ENCODE measurements at regions not wholly inside any gene's neighbourhood (a gene's known extent, or its start where the extent isn't known, plus 50 kb on each side); places are given as distances from the start of the nearest gene placed in this dataset.

GRCh38 chr6:23354004-23354403 is 772.0 kb upstream of the NRSN1 start:
- no peak overlapping the region for H3K27ac ChIP-seq
- H3K36me3 ChIP-seq: no peaks in the 10 kb centered on the region
- no peaks in the 10 kb centered on the region for H3K27me3 ChIP-seq (ENCODE audit: insufficient read depth, low read depth, severe bottlenecking)
- DNase-seq: no peak
- no peaks in the 10 kb centered on the region for H3K9me3 ChIP-seq (ENCODE audit: severe bottlenecking)
- H3K4me3 ChIP-seq (ENCODE audit: low read depth, low read length): no peak overlapping the region
- no peak for TF ChIP-seq CTCF (IDR thresholded peaks at IDR 0.05; ENCODE audit: low read depth, low read length)

- Histone ChIP-seq H3K27me3 (ENCODE audit: insufficient read depth, low read depth, severe bottlenecking) (no peaks in the 10 kb centered on the region), H3K4me3 (ENCODE audit: low read depth, low read length) (no peak overlapping the region), H3K36me3 (no peaks in the 10 kb centered on the region), H3K9me3 (ENCODE audit: severe bottlenecking) (peaks cover 3% of the 10 kb centered on the region), H3K27ac (no peak overlapping the region)
- no peak for TF ChIP-seq CTCF (IDR thresholded peaks at IDR 0.05; ENCODE audit: low read depth, low read length)
- no peak for DNase-seq
These were observed 768.7 kb upstream of the NRSN1 start for GRCh38 chr6:23357185-23357766.

- H3K36me3 ChIP-seq: no peaks in the 10 kb centered on the region
- no peak for DNase-seq
These were observed 760.3 kb upstream of the NRSN1 start for GRCh38 chr6:23365732-23366131.

GRCh38 chr6:23367311-23367710 is 758.7 kb upstream of the NRSN1 start:
- Histone ChIP-seq H3K4me3 (ENCODE audit: low read depth, low read length) (no peak overlapping the region), H3K36me3 (no peaks in the 10 kb centered on the region), H3K9me3 (ENCODE audit: severe bottlenecking) (peaks cover 5% of the 10 kb centered on the region), H3K27me3 (ENCODE audit: insufficient read depth, low read depth, severe bottlenecking) (no peaks in the 10 kb centered on the region), H3K27ac (no peak overlapping the region)
- TF ChIP-seq CTCF (IDR thresholded peaks at IDR 0.05; ENCODE audit: low read depth, low read length): no peak
- no peak for DNase-seq

More at GRCh38 chr6:23365732-23366131, 760.3 kb upstream of the NRSN1 start:
- no peak for TF ChIP-seq CTCF (IDR thresholded peaks at IDR 0.05; ENCODE audit: low read depth, low read length)
- Histone ChIP-seq H3K27ac (no peak overlapping the region), H3K4me3 (ENCODE audit: low read depth, low read length) (no peak overlapping the region), H3K27me3 (ENCODE audit: insufficient read depth, low read depth, severe bottlenecking) (no peaks in the 10 kb centered on the region), H3K9me3 (ENCODE audit: severe bottlenecking) (peaks cover 5% of the 10 kb centered on the region)

GRCh38 chr6:23368557-23368956 is 757.5 kb upstream of the NRSN1 start:
- DNase-seq: no peak
- H3K27ac ChIP-seq: no peak overlapping the region
- no peak for TF ChIP-seq CTCF (IDR thresholded peaks at IDR 0.05; ENCODE audit: low read depth, low read length)
- H3K9me3 ChIP-seq (ENCODE audit: severe bottlenecking): peaks cover 5% of the 10 kb centered on the region
- H3K36me3 ChIP-seq: no peaks in the 10 kb centered on the region
- H3K4me3 ChIP-seq (ENCODE audit: low read depth, low read length): no peak overlapping the region
- H3K27me3 ChIP-seq (ENCODE audit: insufficient read depth, low read depth, severe bottlenecking): no peaks in the 10 kb centered on the region

- Histone ChIP-seq H3K27ac (no peak overlapping the region), H3K4me3 (ENCODE audit: low read depth, low read length) (no peak overlapping the region), H3K27me3 (ENCODE audit: insufficient read depth, low read depth, severe bottlenecking) (no peaks in the 10 kb centered on the region), H3K36me3 (no peaks in the 10 kb centered on the region), H3K9me3 (ENCODE audit: severe bottlenecking) (peaks cover 1% of the 10 kb centered on the region)
- no peak for TF ChIP-seq CTCF (IDR thresholded peaks at IDR 0.05; ENCODE audit: low read depth, low read length)
- no peak for DNase-seq
These were observed 756.0 kb upstream of the NRSN1 start for GRCh38 chr6:23370051-23370450.
